SKM-1 (cell line): ENCODE measurements at regions not wholly inside any gene's neighbourhood (a gene's known extent, or its start where the extent isn't known, plus 50 kb on each side); places are given as distances from the start of the nearest gene placed in this dataset.

Experiments
- DNase-seq: peaks from one replicate; lab custom pipeline; 2025; ENCODE audit not compliant: unreplicated experiment; lab: John Stamatoyannopoulos, UW

GRCh38 chr10:78901694-78902093 lies 167.1 kb upstream of the ZMIZ1 start:
- DNase-seq = no peak

- DNase-seq = no peak
These were observed 166.0 kb upstream of the ZMIZ1 start for GRCh38 chr10:78902815-78903214.

- DNase-seq = no peak
These were observed 165.3 kb upstream of the ZMIZ1 start for GRCh38 chr10:78903341-78903940.

- DNase-seq = no peak
These were observed 164.6 kb upstream of the ZMIZ1 start for GRCh38 chr10:78904196-78904595.

- no peak for DNase-seq
These were observed 163.5 kb upstream of the ZMIZ1 start for GRCh38 chr10:78905015-78905956.

- no peak for DNase-seq
These were observed 162.8 kb upstream of the ZMIZ1 start for GRCh38 chr10:78905957-78906308.

- no peak for DNase-seq
These were observed 161.9 kb upstream of the ZMIZ1 start for GRCh38 chr10:78906734-78907390.

GRCh38 chr10:78907551-78908211 lies 161.1 kb upstream of the ZMIZ1 start:
- DNase-seq = no peak

- no peak for DNase-seq
These were observed 159.5 kb upstream of the ZMIZ1 start for GRCh38 chr10:78909221-78909620.

GRCh38 chr10:78910021-78910420 lies 158.7 kb upstream of the ZMIZ1 start:
- DNase-seq = no peak

GRCh38 chr10:78910476-78910875 lies 158.3 kb upstream of the ZMIZ1 start:
- DNase-seq = no peak

- DNase-seq = no peak
These were observed 157.9 kb upstream of the ZMIZ1 start for GRCh38 chr10:78910886-78911285.

GRCh38 chr10:78911533-78912340 lies 157.0 kb upstream of the ZMIZ1 start:
- no peak for DNase-seq

GRCh38 chr10:78912361-78913218 lies 156.2 kb upstream of the ZMIZ1 start:
- DNase-seq = no peak

GRCh38 chr10:78913219-78914059 lies 155.3 kb upstream of the ZMIZ1 start:
- no peak for DNase-seq

GRCh38 chr10:78914060-78914378 lies 154.7 kb upstream of the ZMIZ1 start:
- DNase-seq = no peak

GRCh38 chr10:78914502-78915189 lies 154.1 kb upstream of the ZMIZ1 start:
- DNase-seq = no peak

GRCh38 chr10:78915190-78915518 lies 153.6 kb upstream of the ZMIZ1 start:
- DNase-seq = no peak

- no peak for DNase-seq
These were observed 152.5 kb upstream of the ZMIZ1 start for GRCh38 chr10:78916227-78916626.
